AG04450 (cell line): ENCODE measurements at regions not wholly inside any gene's neighbourhood (a gene's known extent, or its start where the extent isn't known, plus 50 kb on each side); places are given as distances from the start of the nearest gene placed in this dataset.

Experiments
- CTCF ChIA-PET: fragments of 300-600, 350-600 bp; formaldehyde crosslinking; extraction: SDS; loops from one replicate; lab custom pipeline; 2022; ENCODE audit warnings: antibody characterized with exemption, inconsistent platforms; lab: Charles Lee
- POLR2A ChIA-PET: fragments of 350-600 bp; formaldehyde crosslinking; extraction: SDS; loops from one replicate; lab custom pipeline; 2021; ENCODE audit warnings: antibody characterized with exemption, inconsistent platforms; lab: Yijun Ruan, JAX
- DNase-seq: peaks from one replicate; pipeline ENCODE4 v3.0.0-alpha.2; 2011; ENCODE audit warnings: low read depth, low spot score
- H3K27ac ChIP-seq: one replicate; pipeline ENCODE4 v1.5.1; 2012; ENCODE audit warnings: low read depth, low read length, control low read depth
- H3K27me3 ChIP-seq: one replicate; pipeline ENCODE4 v1.6.0; 2012; ENCODE audit warnings: low read length; ENCODE audit not compliant: control insufficient read depth, insufficient read depth
- H3K4me3 ChIP-seq: 2 replicates; pipeline ENCODE4 v1.5.1; 2011; ENCODE audit warnings: mild to moderate bottlenecking, low read depth, low read length, control low read depth
- H3K9me3 ChIP-seq: 2 replicates; pipeline ENCODE4 v1.5.1; 2012; ENCODE audit warnings: low read length; ENCODE audit not compliant: control insufficient read depth, insufficient read depth
- CTCF ChIP-seq: IDR thresholded peaks from 2 replicates; pipeline ENCODE4 v1.5.1; 2011; ENCODE audit warnings: low read depth, low read length, control low read depth, inconsistent platforms

GRCh38 chr2:206389164-206389563 lies 54.2 kb upstream of the ADAM23 start:
- Histone ChIP-seq H3K27me3 (no peaks in the 10 kb centered on the region), H3K9me3 (no peaks in the 10 kb centered on the region), H3K4me3 (no peak overlapping the region), H3K27ac (no peak overlapping the region)
- ChIA-PET CTCF (no interaction called here), POLR2A (no interaction called here)
- DNase-seq: no peak
- TF ChIP-seq CTCF: no peak

GRCh38 chr2:206390181-206390580 lies 53.2 kb upstream of the ADAM23 start:
- H3K27me3 ChIP-seq: no peaks in the 10 kb centered on the region
- H3K27ac ChIP-seq: no peak overlapping the region
- TF ChIP-seq CTCF: no peak
- CTCF ChIA-PET: no interaction called here
- DNase-seq: no peak
- no peak overlapping the region for H3K4me3 ChIP-seq
- POLR2A ChIA-PET: no interaction called here
- no peaks in the 10 kb centered on the region for H3K9me3 ChIP-seq

- H3K27me3 ChIP-seq: no peaks in the 10 kb centered on the region
- CTCF ChIA-PET: interaction anchor here (0.9 to 1.2 kb wide), 5 partner anchors 12 to 390 kb away, joined by 3 to 8 read pairs (median 4); no protein-coding TSS in a partner anchor
- H3K27ac ChIP-seq: no peak overlapping the region
- H3K9me3 ChIP-seq: no peaks in the 10 kb centered on the region
- no peak overlapping the region for H3K4me3 ChIP-seq
- DNase-seq: peak; percentile 7
- TF ChIP-seq CTCF: peak; percentile 63
- POLR2A ChIA-PET: no interaction called here
These were observed 51.2 kb upstream of the ADAM23 start for GRCh38 chr2:206392118-206392517.
